Esophagus muscularis mucosa (tissue), 4 donors: ENCODE measurements at regions not wholly inside any gene's neighbourhood (a gene's known extent, or its start where the extent isn't known, plus 50 kb on each side); places are given as distances from the start of the nearest gene placed in this dataset.

Experiments
- EP300 ChIP-seq: sonication (generic); formaldehyde crosslinking; IDR thresholded peaks from one replicate; pipeline ENCODE4 v1.6.1; 2017; ENCODE audit warnings: antibody characterized with exemption
- POLR2A ChIP-seq: fragments of 450-650 bp; IDR thresholded peaks from one replicate; pipeline ENCODE4 v1.6.1; 2017; ENCODE audit warnings: antibody characterized with exemption, moderate library complexity, mild to moderate bottlenecking, low read depth
- TF ChIP-seq, protein P1 (sequence below), 3 experiments: fragments of 200-600 bp in 2 of 3; fragments of 450-650 bp in 1 of 3; sonication (generic) in 2 of 3; IDR thresholded peaks; one replicate each; pipeline ENCODE4 v1.5.1; 2017 to 2019; ENCODE audit warnings: antibody characterized with exemption in 3 of 3, mild to moderate bottlenecking in 2 of 3, moderate library complexity in 1 of 3

DNA sequence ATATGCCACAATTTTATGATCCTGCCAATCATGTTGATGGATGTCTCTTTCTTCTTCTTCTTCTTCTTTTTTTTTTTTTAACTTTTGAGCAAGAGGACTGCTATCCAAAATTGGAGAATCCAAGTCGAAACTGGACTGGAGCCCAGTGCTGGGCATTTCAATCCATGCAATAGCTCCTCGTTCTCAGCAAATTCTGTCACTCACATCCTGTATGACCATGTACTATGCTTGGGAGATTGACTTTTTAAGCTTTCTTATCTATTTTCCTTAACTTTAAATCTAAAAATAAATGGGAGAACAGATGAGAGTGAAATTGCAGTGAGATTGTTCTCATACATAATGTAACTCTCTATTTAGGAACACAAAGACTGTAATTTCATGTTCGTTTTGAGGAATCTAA lies 123.0 kb upstream of the PUDP start:
- TF ChIP-seq, protein P1, sequence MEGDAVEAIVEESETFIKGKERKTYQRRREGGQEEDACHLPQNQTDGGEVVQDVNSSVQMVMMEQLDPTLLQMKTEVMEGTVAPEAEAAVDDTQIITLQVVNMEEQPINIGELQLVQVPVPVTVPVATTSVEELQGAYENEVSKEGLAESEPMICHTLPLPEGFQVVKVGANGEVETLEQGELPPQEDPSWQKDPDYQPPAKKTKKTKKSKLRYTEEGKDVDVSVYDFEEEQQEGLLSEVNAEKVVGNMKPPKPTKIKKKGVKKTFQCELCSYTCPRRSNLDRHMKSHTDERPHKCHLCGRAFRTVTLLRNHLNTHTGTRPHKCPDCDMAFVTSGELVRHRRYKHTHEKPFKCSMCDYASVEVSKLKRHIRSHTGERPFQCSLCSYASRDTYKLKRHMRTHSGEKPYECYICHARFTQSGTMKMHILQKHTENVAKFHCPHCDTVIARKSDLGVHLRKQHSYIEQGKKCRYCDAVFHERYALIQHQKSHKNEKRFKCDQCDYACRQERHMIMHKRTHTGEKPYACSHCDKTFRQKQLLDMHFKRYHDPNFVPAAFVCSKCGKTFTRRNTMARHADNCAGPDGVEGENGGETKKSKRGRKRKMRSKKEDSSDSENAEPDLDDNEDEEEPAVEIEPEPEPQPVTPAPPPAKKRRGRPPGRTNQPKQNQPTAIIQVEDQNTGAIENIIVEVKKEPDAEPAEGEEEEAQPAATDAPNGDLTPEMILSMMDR (IDR thresholded peaks at IDR 0.05): no peak
- TF ChIP-seq EP300 (no peak), POLR2A (no peak)
